ENCODE measurements at regions not wholly inside any gene's neighbourhood (a gene's known extent, or its start where the extent isn't known, plus 50 kb on each side); places are given as distances from the start of the nearest gene placed in this dataset.

DNA sequence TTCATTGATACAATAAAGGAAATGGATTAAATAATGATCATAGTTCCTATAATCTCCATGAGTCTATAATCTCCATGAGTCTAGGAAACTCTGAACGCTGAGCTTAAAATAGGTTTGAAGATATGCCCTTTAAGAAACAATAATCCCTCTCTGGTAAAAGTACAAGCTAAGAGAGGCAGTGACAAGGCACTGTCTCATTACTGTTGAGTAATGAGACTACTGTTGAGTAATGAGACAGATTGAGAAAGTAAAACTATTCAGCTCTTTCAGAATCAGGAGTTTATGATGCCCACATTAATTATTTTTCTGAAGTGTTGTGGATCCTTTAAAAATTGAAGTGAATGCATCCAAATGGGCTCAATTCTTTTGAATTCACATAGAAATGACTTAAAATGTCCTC lies 235.5 kb upstream of the THRB start:
- POLR2A ChIA-PET, result no interaction called here
- no peaks in the 10 kb centered on the region for H3K27me3 ChIP-seq (ENCODE audit: control insufficient read depth, insufficient read depth, low read length)
- H3K4me3 ChIP-seq (ENCODE audit: low read depth, low read length), result no peak overlapping the region
- TF ChIP-seq, protein P1, sequence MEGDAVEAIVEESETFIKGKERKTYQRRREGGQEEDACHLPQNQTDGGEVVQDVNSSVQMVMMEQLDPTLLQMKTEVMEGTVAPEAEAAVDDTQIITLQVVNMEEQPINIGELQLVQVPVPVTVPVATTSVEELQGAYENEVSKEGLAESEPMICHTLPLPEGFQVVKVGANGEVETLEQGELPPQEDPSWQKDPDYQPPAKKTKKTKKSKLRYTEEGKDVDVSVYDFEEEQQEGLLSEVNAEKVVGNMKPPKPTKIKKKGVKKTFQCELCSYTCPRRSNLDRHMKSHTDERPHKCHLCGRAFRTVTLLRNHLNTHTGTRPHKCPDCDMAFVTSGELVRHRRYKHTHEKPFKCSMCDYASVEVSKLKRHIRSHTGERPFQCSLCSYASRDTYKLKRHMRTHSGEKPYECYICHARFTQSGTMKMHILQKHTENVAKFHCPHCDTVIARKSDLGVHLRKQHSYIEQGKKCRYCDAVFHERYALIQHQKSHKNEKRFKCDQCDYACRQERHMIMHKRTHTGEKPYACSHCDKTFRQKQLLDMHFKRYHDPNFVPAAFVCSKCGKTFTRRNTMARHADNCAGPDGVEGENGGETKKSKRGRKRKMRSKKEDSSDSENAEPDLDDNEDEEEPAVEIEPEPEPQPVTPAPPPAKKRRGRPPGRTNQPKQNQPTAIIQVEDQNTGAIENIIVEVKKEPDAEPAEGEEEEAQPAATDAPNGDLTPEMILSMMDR (IDR thresholded peaks at IDR 0.05; ENCODE audit: low read depth, low read length), result no peak
- CTCF ChIA-PET, result interaction anchor here (0.5 kb wide), 1 partner anchor 865 kb away, joined by 4 read pairs; no protein-coding TSS in a partner anchor
- H3K9me3 ChIP-seq (ENCODE audit: control insufficient read depth, insufficient read depth, low read length), result no peaks in the 10 kb centered on the region
- no peak for DNase-seq (ENCODE audit: low read depth, low spot score)
- no peak overlapping the region for H3K27ac ChIP-seq (ENCODE audit: low read depth, low read length)

DNA sequence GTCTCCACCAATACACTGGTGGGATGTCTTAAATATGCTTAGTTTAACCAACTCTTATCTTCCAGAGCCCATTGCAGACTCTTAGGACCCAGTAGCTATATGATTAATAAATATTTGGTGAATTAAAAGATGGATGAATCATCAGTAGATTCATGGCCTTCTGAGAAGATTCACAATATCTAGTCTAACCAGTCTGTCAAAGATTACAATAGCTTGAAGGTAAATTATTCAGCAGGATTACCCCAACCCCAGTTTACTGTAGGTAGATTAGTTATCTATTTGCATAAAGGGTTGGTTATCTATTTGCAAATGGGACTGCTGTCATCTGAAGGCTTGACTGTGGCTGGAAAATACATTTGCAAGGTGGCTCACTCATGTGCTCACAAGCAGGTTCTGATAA lies 239.4 kb upstream of the THRB start:
- TF ChIP-seq, protein P1 (IDR thresholded peaks at IDR 0.05; ENCODE audit: low read depth, low read length), result no peak
- POLR2A ChIA-PET, result no interaction called here
- Histone ChIP-seq H3K9me3 (ENCODE audit: control insufficient read depth, insufficient read depth, low read length) (no peaks in the 10 kb centered on the region), H3K27me3 (ENCODE audit: control insufficient read depth, insufficient read depth, low read length) (no peaks in the 10 kb centered on the region), H3K4me3 (ENCODE audit: low read depth, low read length) (no peak overlapping the region), H3K27ac (ENCODE audit: low read depth, low read length) (no peak overlapping the region)
- CTCF ChIA-PET, result interaction anchor here (0.6 kb wide), 1 partner anchor 1477 kb away, joined by 3 read pairs; no protein-coding TSS in a partner anchor
- no peak for DNase-seq (ENCODE audit: low read depth, low spot score)

DNA sequence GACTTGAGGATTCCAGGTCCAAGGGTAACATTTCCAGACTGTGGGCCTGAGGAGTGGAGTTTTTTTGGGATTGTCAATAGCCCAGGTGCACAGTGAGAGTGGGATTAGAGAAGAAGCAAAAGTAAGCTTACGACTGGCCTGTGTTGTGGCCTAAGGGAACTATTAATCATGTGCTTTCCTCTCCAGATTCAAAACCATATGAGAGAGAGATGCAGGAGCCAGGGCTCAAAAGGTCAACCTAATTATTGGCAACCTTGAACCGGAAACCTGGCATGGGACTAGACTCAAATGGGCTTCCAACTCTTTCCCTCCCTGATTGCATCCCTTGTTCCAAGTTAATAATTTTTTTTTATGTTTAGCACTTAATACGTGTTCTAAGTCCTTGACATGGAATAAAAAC lies 242.1 kb upstream of the THRB start:
- TF ChIP-seq, protein P1 (IDR thresholded peaks at IDR 0.05; ENCODE audit: low read depth, low read length), result no peak
- H3K27ac ChIP-seq (ENCODE audit: low read depth, low read length), result no peak overlapping the region
- POLR2A ChIA-PET, result no interaction called here
- H3K9me3 ChIP-seq (ENCODE audit: control insufficient read depth, insufficient read depth, low read length), result no peaks in the 10 kb centered on the region
- CTCF ChIA-PET, result no interaction called here
- H3K4me3 ChIP-seq (ENCODE audit: low read depth, low read length), result no peak overlapping the region
- no peaks in the 10 kb centered on the region for H3K27me3 ChIP-seq (ENCODE audit: control insufficient read depth, insufficient read depth, low read length)
- no peak for DNase-seq (ENCODE audit: low read depth, low spot score)

DNA sequence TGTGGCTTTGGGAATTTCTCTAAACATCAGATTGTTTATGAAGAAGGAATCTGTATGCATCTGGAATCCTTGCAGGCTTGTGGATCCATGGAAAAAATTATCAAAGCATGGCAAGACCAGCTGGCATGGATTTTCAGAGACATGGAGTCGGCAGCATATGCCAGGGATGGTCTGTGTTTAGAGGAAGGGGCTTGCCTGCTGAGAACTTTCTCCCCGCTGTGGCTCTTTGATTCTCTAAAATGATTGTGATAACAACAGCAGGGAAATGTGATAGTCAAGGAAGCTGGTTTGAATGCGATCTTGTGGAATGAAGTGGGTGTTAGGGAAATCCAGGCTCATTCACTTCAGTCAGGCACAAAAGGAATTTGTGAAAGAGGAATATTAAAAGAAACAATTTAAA lies 245.7 kb upstream of the THRB start:
- TF ChIP-seq, protein P1 (IDR thresholded peaks at IDR 0.05; ENCODE audit: low read depth, low read length), result no peak
- Histone ChIP-seq H3K27ac (ENCODE audit: low read depth, low read length) (no peak overlapping the region), H3K27me3 (ENCODE audit: control insufficient read depth, insufficient read depth, low read length) (no peaks in the 10 kb centered on the region), H3K4me3 (ENCODE audit: low read depth, low read length) (no peak overlapping the region), H3K9me3 (ENCODE audit: control insufficient read depth, insufficient read depth, low read length) (no peaks in the 10 kb centered on the region)
- CTCF ChIA-PET, result no interaction called here
- POLR2A ChIA-PET, result no interaction called here
- no peak for DNase-seq (ENCODE audit: low read depth, low spot score)

DNA sequence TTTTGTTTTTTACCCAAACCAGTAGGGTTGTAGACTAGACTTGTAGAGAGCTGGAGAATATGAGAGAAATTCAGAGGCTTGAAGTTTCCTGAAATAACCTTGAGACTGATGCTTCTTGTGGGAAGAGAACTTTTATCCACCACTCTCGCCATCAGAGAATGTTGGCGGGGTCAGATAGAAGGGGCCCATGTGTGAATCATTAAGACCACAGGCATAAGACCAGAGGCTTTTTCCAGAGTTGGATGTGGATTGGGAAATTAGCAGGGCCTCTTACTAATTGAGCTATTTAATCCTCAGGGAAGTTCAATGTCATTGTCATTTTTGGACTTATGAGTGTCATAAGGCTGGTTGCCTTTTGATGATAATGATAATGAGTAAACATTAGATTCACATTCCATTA lies 246.9 kb upstream of the THRB start:
- no peak overlapping the region for H3K4me3 ChIP-seq (ENCODE audit: low read depth, low read length)
- H3K27me3 ChIP-seq (ENCODE audit: control insufficient read depth, insufficient read depth, low read length), result no peaks in the 10 kb centered on the region
- POLR2A ChIA-PET, result no interaction called here
- TF ChIP-seq, protein P1 (IDR thresholded peaks at IDR 0.05; ENCODE audit: low read depth, low read length), result no peak
- no peaks in the 10 kb centered on the region for H3K9me3 ChIP-seq (ENCODE audit: control insufficient read depth, insufficient read depth, low read length)
- no peak overlapping the region for H3K27ac ChIP-seq (ENCODE audit: low read depth, low read length)
- no peak for DNase-seq (ENCODE audit: low read depth, low spot score)
- CTCF ChIA-PET, result no interaction called here
